IMR-90 (cell line): ENCODE measurements at regions not wholly inside any gene's neighbourhood (a gene's known extent, or its start where the extent isn't known, plus 50 kb on each side); places are given as distances from the start of the nearest gene placed in this dataset.

ENCODE experiments used
- ATAC-seq: fragments of 200-7000 bp; cut with Tn5 transposase; 2 replicates; pipeline ENCODE4 v1.9.1; 2020; ENCODE audit warnings: low read depth, mild to moderate bottlenecking, moderate library complexity
- BruUV-seq: library from RNA; stranded (reverse); fragments of 400-500 nt; replicated peaks from 2 replicates; lab custom pipeline; 2021; lab: Mats Ljungman, UMichigan
- CTCF ChIA-PET: fragments of 300-600 bp; formaldehyde crosslinking; extraction: SDS; loops from one replicate; lab custom pipeline; 2021; ENCODE audit warnings: antibody characterized with exemption; lab: Yijun Ruan, JAX
- POLR2A ChIA-PET: fragments of 300-600 bp; sonication (Branson Sonifier 250); formaldehyde crosslinking; loops from one replicate; lab custom pipeline; 2022; ENCODE audit warnings: antibody characterized with exemption; ENCODE audit not compliant: unreplicated experiment; lab: Charles Lee
- DNase-seq: peaks from one replicate; pipeline ENCODE4 v3.0.0; 2013
- H2AFZ ChIP-seq: replicated peaks from 2 replicates; pipeline ENCODE3; 2013; ENCODE audit warnings: low read length, mild to moderate bottlenecking; ENCODE audit not compliant: poor library complexity
- H2AK5ac ChIP-seq: 2 replicates; pipeline ENCODE4 v1.6.1; 2013; ENCODE audit warnings: low read depth, low read length, inconsistent platforms
- H2AK9ac ChIP-seq: replicated peaks from 2 replicates; pipeline ENCODE3; 2013; ENCODE audit warnings: mild to moderate bottlenecking, low read depth, low read length, moderate library complexity; ENCODE audit not compliant: poor library complexity
- H2BK120ac ChIP-seq: 2 replicates; pipeline ENCODE4 v1.6.1; 2013; ENCODE audit warnings: low read depth, low read length, inconsistent platforms
- H2BK15ac ChIP-seq: 3 replicates; pipeline ENCODE4 v1.6.1; 2013; ENCODE audit warnings: low read depth, low read length, inconsistent platforms
- H2BK20ac ChIP-seq: 2 replicates; pipeline ENCODE4 v1.6.1; 2013; ENCODE audit warnings: low read depth, mild to moderate bottlenecking, inconsistent platforms, low read length, moderate library complexity
- H2BK5ac ChIP-seq: 2 replicates; pipeline ENCODE4 v1.6.1; 2013; ENCODE audit warnings: mild to moderate bottlenecking, low read depth, low read length, inconsistent platforms; ENCODE audit not compliant: poor library complexity, severe bottlenecking
- H3K14ac ChIP-seq: replicated peaks from 2 replicates; pipeline ENCODE4 v1.6.1; 2013; ENCODE audit warnings: low read depth, low read length, inconsistent platforms
- H3K18ac ChIP-seq: 2 replicates; pipeline ENCODE4 v1.6.1; 2013; ENCODE audit warnings: low read depth, low read length, control low read depth
- H3K23ac ChIP-seq: 2 replicates; pipeline ENCODE4 v1.6.1; 2013; ENCODE audit warnings: low read depth, low read length, inconsistent platforms
- H3K27ac ChIP-seq: 2 replicates; pipeline ENCODE4 v1.5.1; 2013; ENCODE audit warnings: mild to moderate bottlenecking, control low read depth, low read length; ENCODE audit not compliant: insufficient read depth
- H3K27me3 ChIP-seq: 2 replicates; pipeline ENCODE4 v1.6.1; 2013; ENCODE audit warnings: low read length; ENCODE audit not compliant: control insufficient read depth, insufficient read depth
- H3K36me3 ChIP-seq: 2 replicates; pipeline ENCODE4 v1.6.1; 2013; ENCODE audit warnings: low read length, mixed read lengths; ENCODE audit not compliant: control insufficient read depth, insufficient read depth
- H3K4ac ChIP-seq: 2 replicates; pipeline ENCODE4 v1.6.1; 2013; ENCODE audit warnings: low read depth, low read length, inconsistent platforms
- H3K4me1 ChIP-seq: 2 replicates; pipeline ENCODE4 v1.6.1; 2013; ENCODE audit warnings: low read length, mixed read lengths; ENCODE audit not compliant: control insufficient read depth, insufficient read depth
- H3K4me2 ChIP-seq: 2 replicates; pipeline ENCODE4 v1.6.1; 2013; ENCODE audit warnings: low read depth, mild to moderate bottlenecking, control low read depth, low read length, moderate library complexity
- H3K4me3 ChIP-seq: 2 replicates; pipeline ENCODE4 v1.5.1; 2013; ENCODE audit warnings: low read depth, mild to moderate bottlenecking, control low read depth, low read length, moderate library complexity; ENCODE audit not compliant: insufficient read depth
- H3K56ac ChIP-seq: 2 replicates; pipeline ENCODE4 v1.6.1; 2013; ENCODE audit warnings: low read length, inconsistent platforms; ENCODE audit not compliant: insufficient read depth; ENCODE audit errors: extremely low read depth
- H3K79me1 ChIP-seq, 2 experiments: 2 replicates each; pipeline ENCODE4 v1.6.1; 2013; ENCODE audit warnings: low read length in 2 of 2, inconsistent platforms in 1 of 2, low read depth in 1 of 2
- H3K9ac ChIP-seq: 2 replicates; pipeline ENCODE4 v1.6.1; 2013; ENCODE audit warnings: low read depth, low read length, control low read depth
- H3K9me1 ChIP-seq: 2 replicates; pipeline ENCODE4 v1.6.1; 2013; ENCODE audit warnings: low read length, inconsistent platforms; ENCODE audit not compliant: insufficient read depth
- H3K9me3 ChIP-seq: 2 replicates; pipeline ENCODE4 v1.6.1; 2013; ENCODE audit warnings: low read length; ENCODE audit not compliant: control insufficient read depth, insufficient read depth
- H4K20me1 ChIP-seq: 2 replicates; pipeline ENCODE4 v1.6.1; 2013; ENCODE audit warnings: low read length, inconsistent platforms; ENCODE audit not compliant: insufficient read depth
- H4K5ac ChIP-seq: 2 replicates; pipeline ENCODE4 v1.6.1; 2013; ENCODE audit warnings: mild to moderate bottlenecking, low read depth, low read length, control low read depth
- H4K8ac ChIP-seq, 2 experiments: 2 replicates each; pipeline ENCODE4 v1.6.1; 2013; ENCODE audit warnings: low read depth in 2 of 2, low read length in 2 of 2, control low read depth in 1 of 2, inconsistent platforms in 1 of 2
- H4K91ac ChIP-seq: 2 replicates; pipeline ENCODE4 v1.6.1; 2013; ENCODE audit warnings: low read depth, low read length, inconsistent platforms; ENCODE audit not compliant: insufficient read depth
- BHLHE40 ChIP-seq: fragments of 150-350 bp; IDR thresholded peaks from 2 replicates; pipeline ENCODE4 v1.6.1; 2016; ENCODE audit warnings: mild to moderate bottlenecking, low read depth, low read length
- CEBPB ChIP-seq: IDR thresholded peaks from 2 replicates; pipeline ENCODE4 v1.6.1; 2012; ENCODE audit warnings: low read depth, low read length, improper control_type of control experiment
- CHD1 ChIP-seq: IDR thresholded peaks from 2 replicates; pipeline ENCODE4 v1.6.1; 2012; ENCODE audit warnings: low read depth, low read length, improper control_type of control experiment
- CTCF ChIP-seq: conservative IDR thresholded peaks from 2 replicates; pipeline ENCODE4 v1.5.1; 2012; ENCODE audit warnings: mild to moderate bottlenecking, low read depth, low read length, improper control_type of control experiment
- ELK1 ChIP-seq: fragments of 150-350 bp; IDR thresholded peaks from 2 replicates; pipeline ENCODE4 v1.6.1; 2016; ENCODE audit warnings: low read depth, mild to moderate bottlenecking, low read length, moderate library complexity, borderline replicate concordance
- FOS ChIP-seq: fragments of 150-350 bp; IDR thresholded peaks from 2 replicates; pipeline ENCODE4 v1.6.1; 2016; ENCODE audit warnings: low read depth, low read length
- MAFK ChIP-seq: IDR thresholded peaks from 2 replicates; pipeline ENCODE4 v1.6.1; 2012; ENCODE audit warnings: low read depth, low read length, improper control_type of control experiment
- MAZ ChIP-seq: IDR thresholded peaks from 2 replicates; pipeline ENCODE4 v1.6.1; 2012; ENCODE audit warnings: low read depth, mild to moderate bottlenecking, low read length, improper control_type of control experiment, moderate library complexity, borderline replicate concordance
- MXI1 ChIP-seq: IDR thresholded peaks from 2 replicates; pipeline ENCODE4 v1.6.1; 2012; ENCODE audit warnings: low read depth, mild to moderate bottlenecking, low read length, moderate library complexity, borderline replicate concordance
- POLR2A ChIP-seq: IDR thresholded peaks from 2 replicates; pipeline ENCODE4 v1.6.1; 2012; ENCODE audit warnings: mild to moderate bottlenecking, low read depth, low read length
- RAD21 ChIP-seq: IDR thresholded peaks from 2 replicates; pipeline ENCODE4 v1.6.1; 2012; ENCODE audit warnings: low read length, improper control_type of control experiment
- RCOR1 ChIP-seq: IDR thresholded peaks from 2 replicates; pipeline ENCODE4 v1.6.1; 2012; ENCODE audit warnings: mild to moderate bottlenecking, low read length, improper control_type of control experiment; ENCODE audit not compliant: insufficient replicate concordance
- RFX5 ChIP-seq: IDR thresholded peaks from 2 replicates; pipeline ENCODE4 v1.8.0; 2012; ENCODE audit warnings: low read depth, mild to moderate bottlenecking, low read length, moderate library complexity
- SMC3 ChIP-seq: fragments of 150-350 bp; IDR thresholded peaks from 2 replicates; pipeline ENCODE4 v1.6.1; 2016; ENCODE audit warnings: low read depth, mild to moderate bottlenecking, antibody characterized with exemption, low read length, moderate library complexity
- USF2 ChIP-seq: fragments of 150-350 bp; IDR thresholded peaks from 2 replicates; pipeline ENCODE4 v1.6.1; 2017; ENCODE audit warnings: mild to moderate bottlenecking, antibody characterized with exemption, low read length, low read depth
- WGBS, 2 experiments: methylation state at CpG; one replicate each; pipeline versions ENCODE4 v1.1.5 to v1.1.7; 2013; ENCODE audit warnings: missing lambda C conversion rate in 2 of 2; ENCODE audit not compliant: insufficient read length in 1 of 2; ENCODE audit errors: extremely low coverage in 2 of 2; 5-methylcytosine and 5-hydroxymethylcytosine counted together
- dilution Hi-C: fragments of 300-500 bp; cut with HindIII; formaldehyde crosslinking; loops from one replicate; pipeline ENCODE4 v1.14.3; 2018; ENCODE audit warnings: low sequenced_read_pairs; ENCODE audit not compliant: unreplicated experiment
- in situ Hi-C: fragments of 300-500 bp; cut with MboI; formaldehyde crosslinking; loops from 3 replicates; pipeline ENCODE4 v1.14.3; 2019; ENCODE audit warnings: low sequenced_read_pairs, inconsistent platforms, mixed read lengths
- intact Hi-C: fragments of 100-400 bp; cut with micrococcal nuclease; formaldehyde crosslinking; loops from 2 replicates; pipeline ENCODE4 v1.10.0; 2022

- Histone ChIP-seq H4K8ac (no peak overlapping the region), H3K18ac (no peak overlapping the region), H4K91ac (no peak overlapping the region), H2AK5ac (no peak overlapping the region), H2BK20ac (no peak overlapping the region), H3K14ac (no peak overlapping the region), H2BK120ac (no peak overlapping the region), H3K9me3 (no peaks in the 10 kb centered on the region), H3K4me2 (no peak overlapping the region), H3K79me1 (no peaks in the 10 kb centered on the region), H2AFZ (no peak overlapping the region), H4K20me1 (no peaks in the 10 kb centered on the region), H3K23ac (no peak overlapping the region), H3K9ac (no peak overlapping the region), H3K27me3 (peaks cover 5% of the 10 kb centered on the region), H3K4me3 (no peak overlapping the region), H2BK15ac (no peak overlapping the region), H4K5ac (no peak overlapping the region), H3K27ac (no peak overlapping the region), H3K56ac (no peak overlapping the region), H3K4ac (no peak overlapping the region), H2AK9ac (no peak overlapping the region), H3K9me1 (no peaks in the 10 kb centered on the region), H2BK5ac (no peak overlapping the region), H3K4me1 (no peaks in the 10 kb centered on the region), H3K36me3 (no peaks in the 10 kb centered on the region)
- POLR2A ChIA-PET = no interaction called here
- no peak for DNase-seq
- WGBS, 2 experiments = no CpG with 5 or more reads among the region's 4 CpGs
- ATAC-seq = no peak
- TF ChIP-seq CTCF = no peak
- TF ChIP-seq ELK1 = no peak
- TF ChIP-seq POLR2A = no peak
- TF ChIP-seq MAFK = no peak
- no peak for TF ChIP-seq FOS
- no peak for TF ChIP-seq MAZ
- no peak for TF ChIP-seq CEBPB
- no peak for TF ChIP-seq USF2
- no peak for TF ChIP-seq RFX5
- TF ChIP-seq BHLHE40 = no peak
- no peak for TF ChIP-seq SMC3
- no peak for TF ChIP-seq CHD1
- TF ChIP-seq MXI1 = no peak
- no peak for TF ChIP-seq RCOR1
- no peak for TF ChIP-seq RAD21
- BruUV-seq = no TSS peak
- intact Hi-C loops = no loop called here
- dilution Hi-C loops = no loop called here
- CTCF ChIA-PET = no interaction called here
- in situ Hi-C loops = no loop called here
Measured at GRCh38 chr3:107910713-107911259, 180.0 kb downstream of the CD47 start.
